ENCODE measurements at regions not wholly inside any gene's neighbourhood (a gene's known extent, or its start where the extent isn't known, plus 50 kb on each side); places are given as distances from the start of the nearest gene placed in this dataset.

DNA sequence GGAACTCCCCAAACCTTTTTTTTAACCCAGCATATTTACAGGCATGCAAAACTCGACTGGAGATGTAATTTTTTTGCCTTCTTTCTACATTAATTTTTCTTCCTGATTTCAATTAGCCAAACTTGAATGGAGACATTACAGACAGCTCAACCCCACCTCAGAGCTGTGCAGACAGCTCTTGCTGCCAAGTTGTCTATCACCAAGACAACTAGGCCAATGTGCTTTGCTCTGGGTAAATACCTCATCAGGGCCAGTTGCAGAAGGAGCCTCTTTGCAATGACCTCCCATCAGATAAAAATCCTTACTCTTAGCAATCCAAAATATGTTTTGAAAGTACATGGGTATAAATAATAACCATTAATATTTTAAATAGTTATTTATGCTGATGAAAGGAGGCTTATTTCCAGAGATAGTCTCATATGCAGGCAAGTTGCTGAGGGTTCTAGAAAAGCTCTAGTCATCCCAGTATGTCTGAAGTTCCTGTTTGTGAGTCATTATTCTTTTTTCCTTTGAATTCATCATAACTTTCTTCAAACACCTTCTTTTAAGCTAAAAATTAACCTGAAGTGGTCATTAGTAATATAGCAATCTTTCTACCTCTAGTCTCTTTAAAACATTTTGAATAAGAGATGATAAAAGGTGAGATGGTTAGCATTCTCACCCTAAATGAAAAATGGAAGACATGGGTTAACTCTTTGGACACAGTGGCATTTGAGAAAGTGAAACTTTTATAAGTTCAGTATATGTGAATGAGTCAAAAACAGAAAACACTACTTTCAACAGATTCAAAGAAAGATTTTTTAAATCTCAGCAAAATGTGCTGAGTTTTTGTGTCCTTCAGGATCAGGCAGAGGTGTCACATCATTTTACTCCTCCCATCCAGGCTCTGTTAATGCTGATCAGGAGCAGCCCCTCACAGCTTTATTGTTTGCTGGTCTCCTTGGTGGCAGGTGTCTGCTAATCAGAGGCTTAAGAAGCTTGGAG lies 475.5 kb upstream of the FGF16 start:
- no peaks in the 10 kb centered on the region for H3K9me3 ChIP-seq (ENCODE audit: low read length)
- no peaks in the 10 kb centered on the region for H3K36me3 ChIP-seq (ENCODE audit: insufficient read depth, low read length)
- H3K9ac ChIP-seq (ENCODE audit: low read length), result no peak overlapping the region
- no peak overlapping the region for H2AFZ ChIP-seq (ENCODE audit: low read length)
- no peaks in the 10 kb centered on the region for H4K20me1 ChIP-seq (ENCODE audit: insufficient read depth, low read length)
- TF ChIP-seq, protein P1, sequence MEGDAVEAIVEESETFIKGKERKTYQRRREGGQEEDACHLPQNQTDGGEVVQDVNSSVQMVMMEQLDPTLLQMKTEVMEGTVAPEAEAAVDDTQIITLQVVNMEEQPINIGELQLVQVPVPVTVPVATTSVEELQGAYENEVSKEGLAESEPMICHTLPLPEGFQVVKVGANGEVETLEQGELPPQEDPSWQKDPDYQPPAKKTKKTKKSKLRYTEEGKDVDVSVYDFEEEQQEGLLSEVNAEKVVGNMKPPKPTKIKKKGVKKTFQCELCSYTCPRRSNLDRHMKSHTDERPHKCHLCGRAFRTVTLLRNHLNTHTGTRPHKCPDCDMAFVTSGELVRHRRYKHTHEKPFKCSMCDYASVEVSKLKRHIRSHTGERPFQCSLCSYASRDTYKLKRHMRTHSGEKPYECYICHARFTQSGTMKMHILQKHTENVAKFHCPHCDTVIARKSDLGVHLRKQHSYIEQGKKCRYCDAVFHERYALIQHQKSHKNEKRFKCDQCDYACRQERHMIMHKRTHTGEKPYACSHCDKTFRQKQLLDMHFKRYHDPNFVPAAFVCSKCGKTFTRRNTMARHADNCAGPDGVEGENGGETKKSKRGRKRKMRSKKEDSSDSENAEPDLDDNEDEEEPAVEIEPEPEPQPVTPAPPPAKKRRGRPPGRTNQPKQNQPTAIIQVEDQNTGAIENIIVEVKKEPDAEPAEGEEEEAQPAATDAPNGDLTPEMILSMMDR (IDR thresholded peaks at IDR 0.05; ENCODE audit: low read length), result no peak
- TF ChIP-seq EZH2 (IDR thresholded peaks at IDR 0.05; ENCODE audit: borderline replicate concordance, low read length), result no peak
- H3K27me3 ChIP-seq (ENCODE audit: insufficient read depth, low read length), result no peaks in the 10 kb centered on the region
- no peak overlapping the region for H3K4me3 ChIP-seq (ENCODE audit: low read depth, low read length, poor library complexity, severe bottlenecking)
- H3K9me2 ChIP-seq (ENCODE audit: low read depth, low read length), result no peaks in the 10 kb centered on the region
- H3K4me1 ChIP-seq (ENCODE audit: insufficient read depth, low read length, severe bottlenecking), result no peaks in the 10 kb centered on the region
- no peak overlapping the region for H3K27ac ChIP-seq (ENCODE audit: low read depth, low read length, poor library complexity, severe bottlenecking)
- H3K79me2 ChIP-seq (ENCODE audit: insufficient read depth, low read length), result no peaks in the 10 kb centered on the region
- no peaks in the 10 kb centered on the region for H3F3A ChIP-seq (ENCODE audit: insufficient read depth, low read length)
- H3K4me2 ChIP-seq (ENCODE audit: low read length), result no peak overlapping the region

DNA sequence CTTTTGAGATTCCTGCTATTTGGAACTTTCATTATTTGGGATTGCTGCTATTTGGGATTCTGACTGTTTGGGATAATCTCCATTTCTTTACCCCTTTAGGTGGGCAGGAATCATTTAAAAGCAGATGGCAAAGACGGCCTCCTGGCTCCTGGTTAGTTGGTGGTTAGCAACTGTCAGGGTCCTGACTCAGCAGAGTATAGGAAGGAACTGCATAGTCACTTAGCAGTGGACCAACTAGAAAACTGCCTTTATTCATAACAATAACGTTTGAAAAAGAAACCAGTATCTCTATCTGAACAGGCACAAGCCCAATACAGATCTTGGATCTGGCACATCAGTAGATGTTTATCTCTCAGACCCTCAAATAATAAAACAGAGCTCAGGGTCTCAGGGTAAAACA lies 469.7 kb upstream of the FGF16 start:
- no peak overlapping the region for H3K27ac ChIP-seq (ENCODE audit: low read depth, low read length, poor library complexity, severe bottlenecking)
- H3K4me2 ChIP-seq (ENCODE audit: low read length), result no peak overlapping the region
- no peaks in the 10 kb centered on the region for H3K9me2 ChIP-seq (ENCODE audit: low read depth, low read length)
- H3K4me1 ChIP-seq (ENCODE audit: insufficient read depth, low read length, severe bottlenecking), result no peaks in the 10 kb centered on the region
- no peaks in the 10 kb centered on the region for H3K79me2 ChIP-seq (ENCODE audit: insufficient read depth, low read length)
- H3K36me3 ChIP-seq (ENCODE audit: insufficient read depth, low read length), result no peaks in the 10 kb centered on the region
- H3K9ac ChIP-seq (ENCODE audit: low read length), result no peak overlapping the region
- no peaks in the 10 kb centered on the region for H3F3A ChIP-seq (ENCODE audit: insufficient read depth, low read length)
- H3K4me3 ChIP-seq (ENCODE audit: low read depth, low read length, poor library complexity, severe bottlenecking), result no peak overlapping the region
- H3K9me3 ChIP-seq (ENCODE audit: low read length), result no peaks in the 10 kb centered on the region
- no peaks in the 10 kb centered on the region for H4K20me1 ChIP-seq (ENCODE audit: insufficient read depth, low read length)
- no peak overlapping the region for H2AFZ ChIP-seq (ENCODE audit: low read length)
- H3K27me3 ChIP-seq (ENCODE audit: insufficient read depth, low read length), result no peaks in the 10 kb centered on the region
- TF ChIP-seq, protein P1 (IDR thresholded peaks at IDR 0.05; ENCODE audit: low read length), result no peak
- no peak for TF ChIP-seq EZH2 (IDR thresholded peaks at IDR 0.05; ENCODE audit: borderline replicate concordance, low read length)

DNA sequence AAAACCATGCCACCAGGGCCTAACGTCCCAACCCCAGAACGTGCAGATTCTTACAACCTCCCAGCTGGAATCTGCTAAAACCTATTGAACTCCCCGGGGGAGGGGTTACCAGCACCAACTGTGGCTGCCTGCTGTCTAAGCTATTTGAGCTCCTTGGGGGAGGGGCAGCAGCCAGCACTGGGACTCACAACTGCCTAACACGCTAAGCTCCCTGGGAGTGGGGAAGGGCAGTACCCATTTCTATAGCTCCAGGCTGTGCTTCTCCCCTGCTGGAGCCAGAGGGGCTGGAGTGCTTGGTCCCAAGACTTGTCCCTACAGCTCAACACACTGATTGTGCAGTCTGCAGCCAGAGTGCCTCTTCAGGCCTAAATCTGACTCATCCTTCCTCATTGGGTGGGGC lies 459.8 kb upstream of the FGF16 start:
- no peaks in the 10 kb centered on the region for H4K20me1 ChIP-seq (ENCODE audit: insufficient read depth, low read length)
- TF ChIP-seq, protein P1 (IDR thresholded peaks at IDR 0.05; ENCODE audit: low read length), result no peak
- TF ChIP-seq EZH2 (IDR thresholded peaks at IDR 0.05; ENCODE audit: borderline replicate concordance, low read length), result no peak
- H3K9ac ChIP-seq (ENCODE audit: low read length), result no peak overlapping the region
- no peak overlapping the region for H2AFZ ChIP-seq (ENCODE audit: low read length)
- H3K4me2 ChIP-seq (ENCODE audit: low read length), result no peak overlapping the region
- H3K27ac ChIP-seq (ENCODE audit: low read depth, low read length, poor library complexity, severe bottlenecking), result no peak overlapping the region
- H3K4me1 ChIP-seq (ENCODE audit: insufficient read depth, low read length, severe bottlenecking), result no peaks in the 10 kb centered on the region
- no peaks in the 10 kb centered on the region for H3K27me3 ChIP-seq (ENCODE audit: insufficient read depth, low read length)
- H3K4me3 ChIP-seq (ENCODE audit: low read depth, low read length, poor library complexity, severe bottlenecking), result no peak overlapping the region
- H3K36me3 ChIP-seq (ENCODE audit: insufficient read depth, low read length), result no peaks in the 10 kb centered on the region
- H3K9me2 ChIP-seq (ENCODE audit: low read depth, low read length), result no peaks in the 10 kb centered on the region
- no peaks in the 10 kb centered on the region for H3F3A ChIP-seq (ENCODE audit: insufficient read depth, low read length)
- H3K79me2 ChIP-seq (ENCODE audit: insufficient read depth, low read length), result no peaks in the 10 kb centered on the region
- H3K9me3 ChIP-seq (ENCODE audit: low read length), result no peaks in the 10 kb centered on the region

Measured in OCI-LY1 (cell line).